Fibroblast of the aortic adventitia (primary cell): ENCODE measurements at regions not wholly inside any gene's neighbourhood (a gene's known extent, or its start where the extent isn't known, plus 50 kb on each side); places are given as distances from the start of the nearest gene placed in this dataset.

Experiments used
- DNase-seq: peaks from one replicate; pipeline ENCODE4 v3.0.0-alpha.2; 2010; ENCODE audit warnings: low read depth
- H3K4me3 ChIP-seq: 2 replicates; pipeline ENCODE4 v1.5.1; 2011; ENCODE audit warnings: low read depth, mild to moderate bottlenecking, control low read depth, low read length, moderate library complexity
- TF ChIP-seq, protein P1 (sequence below): IDR thresholded peaks from 2 replicates; pipeline ENCODE4 v1.5.1; 2011; ENCODE audit warnings: mild to moderate bottlenecking, low read length, control low read depth, inconsistent platforms; ENCODE audit not compliant: insufficient read depth

DNA sequence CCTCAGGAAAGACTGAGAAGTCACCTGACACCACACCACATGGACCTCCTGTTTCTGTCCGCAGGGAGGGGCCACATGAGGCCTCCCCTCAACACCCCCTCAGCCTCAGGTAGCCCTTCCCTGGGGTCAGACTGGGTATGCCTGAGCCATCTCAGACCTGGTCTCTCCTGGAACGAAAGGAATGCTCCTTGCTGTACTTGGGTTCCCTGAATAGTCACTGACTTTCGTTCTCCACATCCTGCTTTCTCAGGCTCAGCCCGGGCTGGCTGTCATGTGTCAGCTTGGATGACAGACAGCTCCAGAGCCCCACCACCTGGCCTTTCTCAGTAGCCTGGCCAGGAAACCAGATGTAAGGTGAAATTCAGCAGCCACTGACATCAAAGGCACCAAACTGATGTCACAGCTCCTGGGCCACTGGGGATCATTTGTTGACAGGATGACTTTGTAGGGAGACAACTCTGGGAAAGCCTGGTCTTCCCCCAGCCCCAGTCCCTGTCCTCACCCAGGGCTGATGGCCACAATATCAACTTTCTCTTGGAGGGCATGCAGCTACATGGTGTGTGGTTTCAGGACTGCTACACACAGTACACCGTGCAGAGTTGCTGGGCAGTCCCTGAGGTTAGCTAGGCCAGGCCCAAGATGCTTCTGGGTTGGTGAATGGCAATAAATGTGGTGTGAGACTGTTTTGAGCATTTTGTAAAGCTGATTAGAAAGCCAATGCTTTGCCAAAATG lies 141.4 kb upstream of the MRPS22 start:
- no peak for DNase-seq
- TF ChIP-seq, protein P1, sequence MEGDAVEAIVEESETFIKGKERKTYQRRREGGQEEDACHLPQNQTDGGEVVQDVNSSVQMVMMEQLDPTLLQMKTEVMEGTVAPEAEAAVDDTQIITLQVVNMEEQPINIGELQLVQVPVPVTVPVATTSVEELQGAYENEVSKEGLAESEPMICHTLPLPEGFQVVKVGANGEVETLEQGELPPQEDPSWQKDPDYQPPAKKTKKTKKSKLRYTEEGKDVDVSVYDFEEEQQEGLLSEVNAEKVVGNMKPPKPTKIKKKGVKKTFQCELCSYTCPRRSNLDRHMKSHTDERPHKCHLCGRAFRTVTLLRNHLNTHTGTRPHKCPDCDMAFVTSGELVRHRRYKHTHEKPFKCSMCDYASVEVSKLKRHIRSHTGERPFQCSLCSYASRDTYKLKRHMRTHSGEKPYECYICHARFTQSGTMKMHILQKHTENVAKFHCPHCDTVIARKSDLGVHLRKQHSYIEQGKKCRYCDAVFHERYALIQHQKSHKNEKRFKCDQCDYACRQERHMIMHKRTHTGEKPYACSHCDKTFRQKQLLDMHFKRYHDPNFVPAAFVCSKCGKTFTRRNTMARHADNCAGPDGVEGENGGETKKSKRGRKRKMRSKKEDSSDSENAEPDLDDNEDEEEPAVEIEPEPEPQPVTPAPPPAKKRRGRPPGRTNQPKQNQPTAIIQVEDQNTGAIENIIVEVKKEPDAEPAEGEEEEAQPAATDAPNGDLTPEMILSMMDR, result no peak

DNA sequence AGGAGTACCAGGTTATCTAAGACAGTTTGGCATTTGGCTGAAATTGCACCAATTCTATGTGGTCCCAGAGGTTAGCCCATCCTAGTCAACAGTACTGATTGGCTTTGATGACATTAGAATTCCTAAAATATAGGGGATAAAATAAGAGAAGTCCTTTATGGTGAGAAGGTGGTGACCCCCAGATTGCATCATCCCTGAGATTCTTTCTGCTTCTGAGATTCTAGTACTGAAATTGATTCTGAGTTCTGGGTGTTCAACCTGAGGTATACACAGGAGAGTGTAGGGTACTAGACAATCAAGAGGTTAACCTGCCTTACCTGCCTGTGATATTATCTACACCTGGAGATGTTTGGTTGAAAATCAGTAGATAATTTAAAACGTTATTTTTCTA lies 140.9 kb upstream of the MRPS22 start:
- TF ChIP-seq, protein P1, result no peak
- DNase-seq, result no peak

More for the DNA sequence above, 141.4 kb upstream of the MRPS22 start:
- no peak overlapping the region for H3K4me3 ChIP-seq

DNA sequence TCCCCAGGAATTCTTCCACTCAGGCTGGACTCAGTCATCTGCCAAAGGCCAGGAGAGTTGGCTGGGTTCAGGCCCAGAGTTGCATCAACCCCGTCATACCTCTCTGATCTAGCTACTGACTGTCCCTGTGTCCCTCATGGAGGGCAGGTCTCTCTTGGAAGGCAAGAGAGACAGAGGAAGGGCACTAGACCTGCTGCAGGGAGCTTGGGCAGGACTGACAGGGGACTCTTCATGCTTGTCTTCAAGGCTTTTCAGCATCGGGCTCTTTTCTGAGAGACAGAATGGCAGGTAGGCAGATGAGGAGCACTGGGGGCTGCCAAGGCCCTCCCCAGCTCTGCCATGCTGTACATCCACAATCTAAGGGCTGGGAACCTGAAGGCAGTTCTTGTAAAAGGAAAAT lies 140.1 kb upstream of the MRPS22 start:
- no peak for DNase-seq
- TF ChIP-seq, protein P1, result no peak
- no peak overlapping the region for H3K4me3 ChIP-seq

More for the DNA sequence above, 140.9 kb upstream of the MRPS22 start:
- H3K4me3 ChIP-seq, result no peak overlapping the region

DNA sequence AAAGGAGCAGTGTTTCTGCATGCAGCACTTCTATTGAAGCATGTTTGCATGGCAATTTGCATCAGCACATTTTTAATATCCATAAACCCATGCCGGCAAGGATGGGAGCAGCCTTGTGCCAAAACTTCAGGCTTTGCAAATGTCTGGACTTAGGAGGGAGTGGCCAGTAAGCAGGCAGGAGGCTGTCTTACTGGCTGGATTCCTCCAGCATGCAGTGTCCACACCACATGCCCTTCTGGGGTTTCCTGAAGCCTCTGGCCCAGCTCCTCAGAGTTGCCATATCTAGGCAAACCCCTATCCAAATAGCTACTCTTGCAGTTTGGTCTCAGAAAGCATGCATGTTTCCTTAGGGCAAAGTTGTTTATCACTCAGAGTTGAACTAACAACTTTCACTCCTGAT lies 139.1 kb upstream of the MRPS22 start:
- DNase-seq, result peak; percentile 22
- TF ChIP-seq, protein P1, result no peak
- H3K4me3 ChIP-seq, result no peak overlapping the region

DNA sequence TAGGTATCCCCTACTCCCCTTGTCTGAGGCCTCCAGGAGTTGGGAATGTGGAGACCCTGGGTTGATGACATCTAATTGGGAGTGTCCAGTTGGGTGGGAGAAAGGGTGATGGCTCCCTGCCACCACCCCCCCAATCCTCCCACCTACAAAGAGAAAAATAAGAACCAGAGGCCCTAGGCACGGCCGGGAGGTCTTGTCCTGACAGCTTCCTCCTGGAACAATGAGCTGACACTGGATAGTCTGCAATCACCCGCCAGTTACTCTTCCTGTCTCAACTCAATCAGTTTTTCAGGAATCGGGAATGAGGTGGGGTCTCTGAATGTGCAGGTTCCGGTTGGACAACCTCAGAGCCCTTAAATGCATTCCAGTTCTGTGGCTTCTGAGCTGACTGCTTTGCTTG lies 129.9 kb upstream of the MRPS22 start:
- TF ChIP-seq, protein P1, result no peak
- no peak overlapping the region for H3K4me3 ChIP-seq
- no peak for DNase-seq

DNA sequence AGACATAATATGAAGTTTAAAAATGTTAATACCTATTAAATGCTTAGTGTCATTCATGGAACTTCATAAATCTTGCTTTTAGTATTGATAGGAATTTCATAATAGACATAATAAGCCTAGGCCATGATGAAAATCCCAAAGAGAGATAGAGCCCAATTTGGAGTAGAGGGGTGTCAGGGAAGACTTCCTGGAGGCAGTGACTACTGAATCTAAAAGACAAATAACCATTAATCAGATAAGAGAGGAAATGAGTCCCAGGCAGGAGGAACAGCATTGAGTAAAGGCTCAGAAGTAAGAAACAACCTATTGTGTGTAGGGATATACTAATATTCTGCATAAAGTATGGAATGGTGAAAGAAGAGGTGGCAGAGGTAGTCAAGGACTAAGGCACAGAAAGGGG lies 126.9 kb upstream of the MRPS22 start:
- no peak overlapping the region for H3K4me3 ChIP-seq
- TF ChIP-seq, protein P1, result no peak
- no peak for DNase-seq

DNA sequence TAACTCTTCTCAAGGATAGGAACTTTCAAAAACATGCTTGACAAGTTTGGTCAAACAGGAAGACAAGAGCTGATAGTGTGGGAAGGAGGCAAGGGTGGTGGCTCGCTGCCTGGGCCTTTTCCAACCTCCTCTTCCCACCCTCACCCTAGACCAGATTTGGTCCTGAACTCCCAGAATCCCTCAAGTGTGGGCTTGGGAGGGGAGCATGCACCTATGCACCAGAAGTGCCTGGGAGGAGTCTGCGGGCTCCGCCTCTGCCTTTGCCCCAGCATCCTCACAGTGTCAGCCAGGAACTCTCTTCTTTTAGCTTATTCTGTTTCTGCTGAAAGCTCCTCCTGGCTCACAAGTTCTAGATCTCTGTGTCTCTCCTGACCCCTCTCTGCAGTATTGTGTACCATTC lies 126.2 kb upstream of the MRPS22 start:
- no peak for DNase-seq
- H3K4me3 ChIP-seq, result no peak overlapping the region
- TF ChIP-seq, protein P1, result no peak
